HS-27A (cell line): ENCODE measurements at regions not wholly inside any gene's neighbourhood (a gene's known extent, or its start where the extent isn't known, plus 50 kb on each side); places are given as distances from the start of the nearest gene placed in this dataset.
"Not testable (repeated sequence)": the region's sequence is repeated elsewhere in the genome, so short reads cannot be mapped to it uniquely, and the experiment has no call there.

Source experiments
- DNase-seq: peaks from one replicate; pipeline ENCODE4 v3.0.0-alpha.2; 2012; ENCODE audit warnings: low read depth, missing footprints

DNA sequence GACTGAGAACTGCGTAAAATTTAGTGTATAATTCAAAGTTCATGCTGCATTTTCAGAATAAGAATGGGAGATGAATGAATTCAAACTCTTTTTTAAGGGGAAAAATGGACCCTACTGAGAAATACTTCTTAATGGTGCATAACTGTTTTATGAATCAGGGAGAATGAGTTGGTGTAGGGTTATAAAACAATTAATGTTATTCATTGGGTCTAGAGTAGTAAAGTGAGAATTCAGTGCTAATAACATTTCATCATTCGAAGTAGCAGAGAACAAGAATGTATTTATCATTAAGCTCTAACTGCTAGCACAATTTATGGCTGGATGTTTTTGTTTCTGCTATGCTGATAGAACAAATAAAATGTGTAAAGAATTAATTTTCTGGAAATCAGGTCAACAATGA, 310.2 kb downstream of the SLITRK5 start:
- no peak for DNase-seq

DNA sequence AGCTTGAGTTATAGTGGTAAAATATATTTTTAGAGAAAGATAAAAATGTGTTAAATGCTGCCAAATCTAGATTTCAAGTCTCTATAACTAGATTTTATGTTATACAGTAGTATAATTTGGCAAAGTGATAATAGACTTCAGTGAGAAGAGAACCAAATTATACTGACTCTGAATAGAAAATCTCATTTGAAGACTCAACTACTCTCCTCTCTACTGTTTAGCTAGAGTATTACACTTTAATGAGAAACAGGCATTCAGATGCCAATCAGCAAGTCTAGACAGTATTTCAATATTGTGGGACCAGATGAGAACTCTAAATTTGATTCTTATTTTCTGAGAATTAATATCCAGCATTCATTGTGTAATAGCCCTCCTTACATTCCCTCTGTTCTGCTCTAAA, 311.2 kb downstream of the SLITRK5 start:
- DNase-seq: no peak

DNA sequence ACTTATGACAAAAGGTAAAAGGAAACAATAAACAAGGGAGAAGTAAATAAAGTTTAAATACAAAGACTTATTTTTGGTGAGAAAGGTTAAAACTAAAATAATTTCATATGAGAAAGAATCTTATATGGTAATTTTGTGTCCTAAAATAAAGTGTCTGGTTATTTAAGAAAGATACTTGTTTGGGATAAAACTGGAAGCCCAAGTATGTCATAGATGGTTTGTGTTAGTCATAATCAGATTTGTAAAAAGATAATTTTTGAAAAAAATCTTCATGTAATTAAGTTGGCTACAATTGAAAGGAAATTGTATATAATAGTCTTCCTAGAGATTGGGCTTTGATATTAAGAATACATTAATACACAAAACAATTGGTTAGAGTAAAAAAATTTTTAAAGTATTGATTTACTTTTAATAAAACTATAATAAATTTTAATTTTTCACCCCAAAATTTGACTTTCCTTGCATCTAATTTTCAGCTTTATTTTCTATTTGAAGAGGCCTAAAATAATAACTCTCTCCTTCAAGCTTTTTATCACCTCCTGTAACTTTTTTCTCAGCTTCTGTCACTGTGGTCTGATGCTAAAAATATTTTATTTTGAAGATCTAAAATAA, 315.6 kb downstream of the SLITRK5 start:
- DNase-seq: no peak

DNA sequence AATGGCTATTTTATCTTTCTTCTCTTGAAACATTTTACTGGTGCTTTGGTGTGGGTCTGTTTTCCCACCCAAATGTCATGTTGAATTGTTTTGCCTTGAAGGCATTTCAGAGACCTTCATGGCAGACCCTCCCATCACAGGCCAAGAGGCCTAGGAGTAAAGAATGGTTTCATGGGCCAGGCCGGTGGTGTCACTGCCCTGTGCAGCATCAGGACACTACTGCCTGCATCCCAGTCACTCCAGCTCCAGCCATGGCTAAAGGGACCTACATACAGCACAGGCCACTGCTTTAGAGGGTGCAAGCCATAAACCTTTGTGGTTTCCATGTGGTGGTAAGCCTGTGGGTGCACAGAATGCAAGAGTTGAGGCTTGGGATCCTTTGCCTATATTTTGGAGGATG, 326.9 kb downstream of the SLITRK5 start:
- no peak for DNase-seq

DNA sequence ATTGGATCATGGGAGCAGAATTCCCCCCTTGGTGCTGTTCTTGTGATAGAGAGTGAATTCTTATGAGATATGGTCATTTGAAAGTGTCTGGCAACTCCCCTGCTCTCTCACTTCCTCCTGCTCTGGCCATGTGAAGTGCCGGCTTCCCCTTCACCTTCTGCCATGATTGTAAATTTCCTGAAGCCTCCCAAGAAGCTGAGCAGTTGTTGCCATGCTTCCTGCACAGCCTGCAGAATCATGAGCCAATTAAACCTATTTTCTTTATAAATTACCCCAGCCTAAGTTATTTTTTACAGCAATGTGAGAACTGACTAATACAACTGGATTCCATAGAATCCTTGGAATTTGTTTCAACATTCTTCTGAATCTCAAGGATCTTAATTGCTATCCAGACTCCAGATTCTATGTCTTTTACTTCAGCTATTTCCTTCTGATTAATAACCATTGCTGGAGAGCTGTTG, 328.1 kb downstream of the SLITRK5 start:
- peak; percentile 35 for DNase-seq

DNA sequence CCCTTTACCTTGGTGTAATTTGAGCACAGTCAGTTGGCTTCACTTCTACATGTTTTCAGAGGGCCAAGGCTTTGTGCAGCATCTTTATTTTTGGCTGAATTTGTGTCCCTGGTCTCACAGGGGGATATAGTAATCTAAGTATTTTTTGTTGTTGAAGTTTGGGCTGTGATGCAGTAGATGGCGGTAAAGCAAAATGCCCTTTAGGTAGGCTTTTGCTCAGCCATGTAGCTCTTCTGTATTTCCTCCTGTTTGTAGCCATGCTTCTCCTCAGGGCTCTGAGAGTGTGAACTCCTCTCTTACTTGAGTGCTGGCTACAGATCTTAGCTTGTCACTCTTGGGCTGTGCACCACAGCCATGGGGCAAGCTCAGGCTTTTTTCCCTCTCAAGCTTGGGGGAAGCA, 328.6 kb downstream of the SLITRK5 start:
- DNase-seq: peak; percentile 24

DNA sequence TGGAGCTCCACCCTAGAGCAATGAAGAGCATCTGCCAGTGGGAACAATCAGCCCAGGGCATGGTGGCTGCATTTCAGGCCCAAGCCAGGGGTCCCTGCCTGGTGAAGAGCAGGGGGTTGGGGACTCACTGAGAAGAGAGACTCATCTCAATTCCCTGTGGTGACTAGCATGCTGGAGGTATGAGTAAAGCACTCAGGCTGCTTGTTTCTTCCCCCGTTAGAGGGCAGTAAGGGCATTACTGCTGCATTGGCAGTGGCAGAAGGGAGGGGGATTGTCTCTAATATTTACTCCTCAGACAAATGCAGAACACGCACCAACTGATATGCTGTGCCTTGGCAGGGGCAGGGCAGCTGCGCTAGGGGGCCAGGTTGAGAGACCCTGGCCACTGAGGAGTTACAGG, 329.1 kb downstream of the SLITRK5 start:
- peak; percentile 26 for DNase-seq

DNA sequence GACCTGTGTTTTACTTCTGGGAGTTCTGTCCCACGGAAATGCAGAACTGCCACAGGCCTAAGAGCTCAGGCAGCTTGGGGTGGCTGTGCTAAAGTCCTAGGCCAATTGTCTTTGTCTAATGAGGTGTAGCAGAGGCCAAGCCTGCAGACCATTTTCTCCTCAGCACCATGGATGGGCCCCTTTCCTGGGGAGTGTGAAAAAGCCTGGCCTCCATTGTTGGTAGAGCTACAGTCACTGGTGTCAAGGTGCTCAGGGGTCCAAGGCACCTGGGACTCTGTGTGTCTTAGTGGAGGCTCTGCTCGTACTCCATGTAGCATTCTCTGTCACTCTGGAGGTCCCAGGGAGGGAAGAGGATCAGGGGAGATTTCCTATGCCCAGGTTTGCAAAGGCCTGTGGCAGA, 329.6 kb downstream of the SLITRK5 start:
- no peak for DNase-seq

DNA sequence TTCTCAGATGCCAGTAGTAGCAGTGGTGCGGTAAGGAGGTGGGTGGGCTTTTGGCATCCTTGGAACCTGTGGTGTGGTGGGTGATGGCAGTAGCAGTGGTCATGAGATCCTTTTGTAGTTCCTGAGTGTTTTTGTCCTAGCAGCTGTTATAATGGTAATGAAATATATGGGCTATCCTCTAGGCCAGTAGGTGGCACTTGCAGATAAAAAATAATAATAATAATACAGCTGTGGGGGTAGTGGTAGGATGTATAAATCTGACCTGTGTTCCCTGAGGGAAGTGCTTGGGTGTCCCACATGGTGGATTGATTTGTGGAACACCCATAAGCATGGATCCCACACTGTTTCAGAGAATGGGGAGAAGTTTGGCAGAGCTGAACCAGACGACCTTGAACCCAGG, 334.0 kb downstream of the SLITRK5 start:
- no peak for DNase-seq

DNA sequence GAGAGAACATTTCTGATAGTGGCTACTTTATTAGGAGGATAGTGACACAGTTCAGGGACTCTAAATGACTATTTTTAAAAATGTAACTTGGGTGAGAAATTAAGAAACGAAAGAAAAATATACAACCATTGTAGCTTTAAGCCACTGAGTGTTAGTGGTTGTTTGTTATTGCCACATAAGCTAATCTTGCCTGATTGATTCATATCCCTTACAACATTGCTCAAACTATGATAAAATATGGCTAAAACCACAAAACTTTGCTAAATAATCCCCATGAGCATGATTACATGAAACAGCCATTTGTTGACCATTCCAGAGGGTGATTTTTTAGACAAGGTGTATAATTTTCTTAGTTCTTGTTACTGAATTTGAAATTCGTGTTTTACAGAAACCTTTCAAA, 343.4 kb downstream of the SLITRK5 start:
- DNase-seq: no peak

DNA sequence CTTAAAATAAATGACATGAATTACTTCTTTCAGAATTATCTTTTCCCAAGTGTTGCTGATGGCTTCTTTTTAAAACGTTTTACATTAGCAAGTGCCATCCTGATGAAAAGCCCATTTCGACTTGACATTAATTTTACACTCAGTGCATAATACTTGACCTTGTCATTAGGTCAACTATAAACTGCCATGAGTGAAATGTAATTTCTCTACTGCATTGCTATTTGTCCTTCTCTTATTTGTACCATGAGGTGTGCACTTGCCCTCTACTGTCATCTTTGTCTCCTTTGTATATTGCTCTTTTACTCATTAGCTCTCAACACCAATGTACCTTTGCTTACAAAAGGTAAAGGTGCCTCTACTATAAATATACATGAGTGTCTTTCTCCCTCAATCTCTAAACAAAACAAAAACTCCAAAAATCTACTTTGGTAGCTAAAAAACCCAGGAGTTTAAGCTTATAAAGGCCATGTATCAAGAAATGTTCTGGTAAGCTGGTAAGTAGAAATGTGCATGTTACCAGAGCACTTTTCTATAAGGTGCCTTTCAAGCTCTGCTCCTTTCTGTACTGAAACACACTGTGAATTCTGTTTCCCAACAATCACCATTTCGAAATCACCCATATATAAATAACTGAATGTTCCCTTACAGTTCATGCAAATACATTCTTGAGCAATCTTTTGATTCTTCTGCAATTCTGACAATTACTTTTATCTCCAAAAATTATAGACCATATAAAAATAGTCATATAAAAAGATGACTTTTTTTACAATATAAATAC, 351.4 kb downstream of the SLITRK5 start:
- no peak for DNase-seq

DNA sequence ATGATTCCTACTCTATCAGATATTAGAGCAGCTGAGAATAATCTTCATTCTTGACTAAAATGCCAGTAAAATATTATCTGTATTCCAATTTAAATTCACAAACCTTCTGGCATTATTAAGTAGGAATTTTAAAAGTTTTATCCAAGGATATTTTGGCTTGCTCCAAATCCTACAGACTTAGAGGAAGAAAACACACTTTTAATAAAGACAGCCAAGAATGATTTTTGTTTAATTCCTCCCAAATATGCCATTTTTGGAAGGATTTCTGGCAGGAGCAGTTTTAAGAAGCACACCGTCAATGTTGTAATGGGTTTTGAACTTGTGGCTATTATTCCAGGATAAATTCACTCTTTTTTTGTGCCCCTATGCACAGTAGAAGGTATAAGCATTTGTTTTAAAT, 355.1 kb downstream of the SLITRK5 start:
- DNase-seq: no peak

DNA sequence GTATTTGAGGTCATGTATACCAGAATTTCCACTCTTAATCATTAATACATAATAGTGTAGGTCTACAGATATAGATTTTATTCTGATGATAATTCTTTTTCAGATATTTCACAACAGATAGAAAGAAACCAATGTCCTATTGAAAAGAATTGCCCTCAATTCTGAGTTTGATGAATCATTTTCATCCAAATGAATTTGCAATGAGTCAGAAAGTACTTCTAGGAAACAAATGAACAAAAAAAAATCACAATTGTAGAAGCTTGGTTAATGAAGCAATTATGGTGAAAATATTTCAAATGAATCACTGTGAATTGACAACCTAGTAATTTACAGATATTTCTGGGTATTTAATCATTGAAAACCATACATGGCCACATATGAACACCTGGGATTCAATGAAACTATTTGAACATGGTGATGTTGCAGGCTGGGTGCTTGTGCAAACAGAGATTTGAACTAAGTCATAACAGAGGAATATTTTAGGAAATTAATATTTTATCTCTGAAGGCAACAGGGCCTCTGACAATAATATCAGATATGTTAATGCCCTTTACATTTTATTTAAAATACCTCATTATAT, 360.9 kb downstream of the SLITRK5 start:
- DNase-seq: no peak

DNA sequence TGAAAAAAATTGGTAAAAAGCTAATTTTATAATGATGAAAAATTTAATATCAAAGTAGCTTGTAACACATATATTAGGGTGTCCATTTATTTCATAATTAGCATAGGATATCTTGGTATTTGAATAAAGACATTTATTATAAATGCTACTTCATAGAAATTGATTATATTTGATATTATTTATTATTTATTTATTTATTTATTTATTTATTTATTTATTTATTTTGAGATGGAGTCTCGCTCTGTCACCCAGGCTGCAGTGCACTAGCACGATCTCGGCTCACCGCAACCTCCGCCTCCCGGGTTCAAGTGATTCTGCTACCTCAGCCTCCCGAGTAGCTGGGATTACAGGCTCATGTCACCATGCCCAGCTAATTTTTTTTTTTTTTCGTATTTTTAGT, 365.0 kb downstream of the SLITRK5 start:
- not testable (repeated sequence) for DNase-seq

DNA sequence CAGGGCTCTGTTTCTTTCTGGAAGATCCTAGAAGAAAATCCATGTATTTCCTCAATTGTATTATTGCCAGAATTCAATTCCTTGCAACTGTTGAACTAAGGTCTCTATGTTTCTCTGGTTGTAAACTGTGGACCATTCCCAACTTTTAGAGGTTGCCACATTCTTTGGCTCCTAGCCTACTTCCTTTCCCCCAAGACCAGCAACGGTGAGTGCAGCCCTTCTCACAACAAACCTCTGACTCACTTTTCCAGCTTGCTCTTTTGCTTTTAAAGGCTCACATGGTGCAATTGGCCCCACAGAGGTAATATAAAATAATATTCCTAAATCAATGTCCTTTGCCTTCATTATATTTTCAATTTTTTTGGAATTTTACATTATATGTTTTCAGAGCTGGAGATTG, 371.3 kb downstream of the SLITRK5 start:
- DNase-seq: no peak

DNA sequence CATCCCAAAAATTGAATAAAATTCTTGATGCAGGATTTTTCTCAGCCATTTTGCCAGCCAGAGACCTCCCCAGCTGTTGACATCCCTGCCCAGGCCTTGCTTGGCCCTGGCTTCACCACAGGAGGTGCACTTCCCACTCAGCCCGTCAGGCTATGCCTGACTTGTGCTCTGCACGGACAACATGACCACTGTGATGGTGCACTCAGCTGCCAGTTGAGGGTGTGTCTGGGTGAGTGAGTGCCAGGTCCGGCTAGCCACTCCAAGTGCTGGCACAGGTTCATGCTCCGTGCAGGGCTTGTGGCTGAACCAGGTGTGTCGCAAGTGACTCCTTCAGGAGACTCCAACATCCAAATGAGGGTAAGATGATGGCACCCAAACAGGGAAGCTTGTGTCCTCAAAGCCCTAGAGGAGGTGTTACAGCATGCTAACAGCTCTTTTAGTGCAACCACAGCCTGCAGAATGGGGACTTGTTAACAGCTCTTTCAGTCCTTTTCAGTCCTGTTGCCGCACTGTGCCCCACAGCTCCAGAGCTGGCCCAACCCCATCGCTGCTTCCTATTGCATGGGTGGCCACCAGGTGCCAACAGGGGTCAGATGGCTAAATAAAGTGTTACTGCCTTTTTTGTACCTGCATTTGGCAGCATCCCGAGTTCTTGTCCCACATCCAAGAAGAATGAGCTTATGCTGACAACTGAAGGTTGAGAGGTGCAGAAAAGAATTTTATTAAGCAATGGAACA, 380.7 kb downstream of the SLITRK5 start:
- no peak for DNase-seq

DNA sequence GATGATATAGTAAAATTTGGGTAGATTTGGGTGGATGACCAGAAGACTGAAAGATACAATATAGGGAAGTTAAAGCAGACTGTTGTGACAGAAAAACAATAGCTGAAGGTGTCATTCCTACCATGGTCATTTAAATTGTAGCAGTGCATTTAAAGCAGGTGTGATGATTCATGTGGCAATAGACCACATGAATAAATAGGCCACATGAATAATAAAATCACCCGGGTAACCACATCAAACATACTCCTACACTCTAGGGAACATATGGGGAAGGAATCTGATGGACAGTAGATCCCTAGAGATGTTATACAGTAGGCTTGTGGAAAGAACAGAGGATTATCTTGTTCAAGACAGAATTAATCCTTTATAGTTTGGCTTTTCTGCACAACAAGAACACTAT, 392.6 kb downstream of the SLITRK5 start:
- no peak for DNase-seq

DNA sequence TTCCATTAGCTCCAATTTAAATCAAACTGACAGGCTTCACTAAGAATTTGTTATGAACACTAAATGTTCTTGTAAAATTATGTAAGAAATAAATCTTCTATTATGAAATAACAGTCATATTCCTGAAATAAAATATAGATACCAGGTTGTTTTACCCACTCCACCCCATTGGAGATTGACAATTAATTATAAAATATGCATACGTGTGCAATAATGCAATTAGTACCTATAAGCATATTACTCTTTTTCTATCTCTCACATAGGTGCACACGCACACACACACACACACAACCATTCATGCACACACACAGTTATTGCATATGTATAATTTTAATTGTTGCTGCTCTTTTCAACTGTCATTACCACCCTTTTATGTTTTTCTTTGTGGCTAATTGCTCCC, 395.7 kb downstream of the SLITRK5 start:
- DNase-seq: no peak

DNA sequence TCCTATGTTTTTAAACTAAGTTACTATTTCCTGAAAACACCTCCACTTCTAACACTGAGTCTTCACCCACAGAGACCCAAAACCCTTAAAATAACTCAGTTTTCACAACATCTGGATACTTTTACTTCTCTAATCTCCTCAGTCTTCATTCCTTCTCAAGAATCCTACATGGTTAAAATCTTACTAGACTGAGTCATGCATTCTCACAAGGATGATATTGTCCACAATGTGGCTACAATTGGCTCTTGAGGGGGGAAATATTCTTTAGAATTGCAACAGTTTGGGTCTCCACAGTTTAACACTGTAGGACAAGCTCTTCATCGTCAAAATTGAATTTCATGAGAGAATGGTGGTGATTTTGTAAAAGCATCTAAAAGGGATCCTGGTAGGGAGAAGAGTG, 397.1 kb downstream of the SLITRK5 start:
- DNase-seq: no peak

DNA sequence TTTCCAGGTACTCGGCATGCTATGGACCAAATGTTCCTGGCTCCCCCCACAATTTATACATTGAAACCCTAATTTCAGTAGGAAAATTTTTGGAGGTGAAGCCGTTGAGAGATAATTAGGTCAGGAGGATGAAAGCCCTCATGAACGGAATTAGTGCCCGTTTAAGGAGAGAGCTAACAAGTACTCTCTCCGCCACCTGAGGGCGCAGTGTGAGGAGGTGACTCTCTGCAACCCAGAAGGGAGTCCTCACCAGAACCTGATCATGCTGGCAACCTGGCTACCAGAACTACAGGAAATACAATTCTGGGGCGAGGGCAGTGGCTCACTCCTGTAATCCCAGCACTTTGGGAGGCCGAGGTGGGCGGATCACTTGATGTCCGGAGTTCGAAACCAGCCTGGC, 397.8 kb downstream of the SLITRK5 start:
- no peak for DNase-seq

DNA sequence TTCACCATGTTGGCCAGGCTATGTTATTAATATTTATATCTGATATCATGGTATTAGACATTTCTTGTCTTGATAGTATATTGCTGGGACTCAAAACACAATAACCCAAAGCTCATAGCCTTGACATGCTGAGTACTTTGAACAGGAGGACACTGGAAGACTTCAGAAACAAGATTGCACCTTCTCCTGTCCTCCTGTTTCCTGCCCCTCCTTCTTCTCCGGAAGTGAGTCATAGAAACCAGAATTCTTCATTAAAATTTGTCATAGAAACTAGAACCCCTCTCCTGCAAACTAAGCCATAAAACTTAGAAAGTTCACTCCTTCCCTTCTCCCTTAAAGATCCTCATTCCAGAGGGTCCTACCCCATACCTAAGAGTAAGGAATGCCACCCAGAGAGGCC, 400.2 kb downstream of the SLITRK5 start:
- no peak for DNase-seq

DNA sequence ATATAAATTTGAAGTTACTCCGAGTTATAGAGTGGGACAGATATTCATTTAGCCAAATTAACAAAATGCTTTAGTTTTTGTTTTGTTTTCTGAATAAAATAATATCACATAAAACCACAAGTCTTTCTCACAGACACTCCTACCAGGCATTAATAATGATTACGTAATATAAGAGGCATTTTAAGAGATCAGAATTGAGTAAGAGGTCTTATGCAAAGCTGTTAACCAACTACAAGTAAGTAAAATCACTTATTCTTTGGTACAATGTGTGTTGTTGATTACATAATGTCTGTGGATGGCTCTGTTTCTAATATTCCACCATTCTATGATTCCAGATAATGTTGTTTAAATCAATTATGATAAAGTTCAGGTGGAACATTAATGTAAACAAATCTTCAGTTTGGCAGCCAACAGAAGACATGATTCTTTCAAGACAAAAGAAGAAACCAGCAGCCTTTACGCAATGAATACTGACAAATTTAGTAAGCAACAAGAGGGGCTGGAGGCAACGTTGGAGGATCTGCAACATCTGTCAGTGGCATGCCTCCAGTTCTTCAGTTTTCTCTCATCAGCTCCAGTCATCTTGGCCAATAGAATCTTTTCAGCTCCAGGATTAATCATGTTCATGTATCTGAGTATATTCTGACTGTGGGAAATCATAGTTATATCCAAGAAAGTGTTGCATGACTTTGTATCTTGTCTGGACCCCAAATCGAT, 403.8 kb downstream of the SLITRK5 start:
- no peak for DNase-seq
